ENCODE measurements at regions not wholly inside any gene's neighbourhood (a gene's known extent, or its start where the extent isn't known, plus 50 kb on each side); places are given as distances from the start of the nearest gene placed in this dataset.

DNA sequence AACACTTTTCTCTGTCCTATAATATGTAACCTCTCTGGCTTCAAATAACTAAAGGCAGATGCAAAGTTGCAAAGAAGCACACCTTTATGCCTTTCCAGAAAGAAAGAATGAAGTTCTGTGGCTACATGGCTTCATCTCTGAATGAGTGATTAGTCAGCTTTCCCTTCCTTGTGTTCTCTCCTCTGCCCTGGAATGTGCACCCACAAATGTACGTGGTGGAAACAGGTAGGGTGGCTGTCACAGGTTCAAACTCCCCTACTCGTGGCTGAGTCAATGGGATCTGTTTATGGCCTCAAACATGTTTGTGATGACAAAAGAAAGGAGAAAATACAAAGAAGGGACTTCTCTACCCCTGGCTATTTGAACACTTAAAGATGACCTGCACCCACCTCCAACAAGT, 55.5 kb upstream of the ACVR2A start:
- H3K4me3 ChIP-seq (replicated peaks in 1 of 4; ENCODE audit: control extremely low read depth in 1 of 4, insufficient read depth in 1 of 4, low read depth in 3 of 4, low read length in 4 of 4) = no peak overlapping the region
- H3K36me3 ChIP-seq (ENCODE audit: control insufficient read depth, insufficient read depth, low read length) = no peaks in the 10 kb centered on the region
- H3K4me2 ChIP-seq (ENCODE audit: extremely low read depth, insufficient read depth, low read length) = no peak overlapping the region
- no peaks in the 10 kb centered on the region for H3K9me3 ChIP-seq (ENCODE audit: control insufficient read depth, insufficient read depth, low read depth, low read length)
- H3K79me2 ChIP-seq (ENCODE audit: control insufficient read depth, insufficient read depth, low read length) = no peaks in the 10 kb centered on the region
- H2AFZ ChIP-seq (ENCODE audit: low read length) = no peak overlapping the region
- H3K27me3 ChIP-seq (ENCODE audit: control insufficient read depth, insufficient read depth, low read length) = no peaks in the 10 kb centered on the region
- H4K20me1 ChIP-seq (ENCODE audit: control insufficient read depth, extremely low read depth, insufficient read depth, low read length) = no peaks in the 10 kb centered on the region
- no peak for DNase-seq (ENCODE audit: low read depth in 2 of 2)
- TF ChIP-seq EZH2 (IDR thresholded peaks at IDR 0.05; ENCODE audit: low read length, missing control alignments) = no peak
- TF ChIP-seq, protein P1, sequence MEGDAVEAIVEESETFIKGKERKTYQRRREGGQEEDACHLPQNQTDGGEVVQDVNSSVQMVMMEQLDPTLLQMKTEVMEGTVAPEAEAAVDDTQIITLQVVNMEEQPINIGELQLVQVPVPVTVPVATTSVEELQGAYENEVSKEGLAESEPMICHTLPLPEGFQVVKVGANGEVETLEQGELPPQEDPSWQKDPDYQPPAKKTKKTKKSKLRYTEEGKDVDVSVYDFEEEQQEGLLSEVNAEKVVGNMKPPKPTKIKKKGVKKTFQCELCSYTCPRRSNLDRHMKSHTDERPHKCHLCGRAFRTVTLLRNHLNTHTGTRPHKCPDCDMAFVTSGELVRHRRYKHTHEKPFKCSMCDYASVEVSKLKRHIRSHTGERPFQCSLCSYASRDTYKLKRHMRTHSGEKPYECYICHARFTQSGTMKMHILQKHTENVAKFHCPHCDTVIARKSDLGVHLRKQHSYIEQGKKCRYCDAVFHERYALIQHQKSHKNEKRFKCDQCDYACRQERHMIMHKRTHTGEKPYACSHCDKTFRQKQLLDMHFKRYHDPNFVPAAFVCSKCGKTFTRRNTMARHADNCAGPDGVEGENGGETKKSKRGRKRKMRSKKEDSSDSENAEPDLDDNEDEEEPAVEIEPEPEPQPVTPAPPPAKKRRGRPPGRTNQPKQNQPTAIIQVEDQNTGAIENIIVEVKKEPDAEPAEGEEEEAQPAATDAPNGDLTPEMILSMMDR (conservative IDR thresholded peaks at IDR 0.05 in 1 of 2, IDR thresholded peaks at IDR 0.05 in 1 of 2; ENCODE audit: low read depth in 1 of 2, low read length in 2 of 2) = no peak
- H3K4me1 ChIP-seq (ENCODE audit: control insufficient read depth, extremely low read depth, insufficient read depth, low read length) = no peaks in the 10 kb centered on the region
- H3K27ac ChIP-seq (ENCODE audit: insufficient read depth, low read length) = no peak overlapping the region
- H3K9ac ChIP-seq (ENCODE audit: insufficient read depth, low read length) = no peak overlapping the region

DNA sequence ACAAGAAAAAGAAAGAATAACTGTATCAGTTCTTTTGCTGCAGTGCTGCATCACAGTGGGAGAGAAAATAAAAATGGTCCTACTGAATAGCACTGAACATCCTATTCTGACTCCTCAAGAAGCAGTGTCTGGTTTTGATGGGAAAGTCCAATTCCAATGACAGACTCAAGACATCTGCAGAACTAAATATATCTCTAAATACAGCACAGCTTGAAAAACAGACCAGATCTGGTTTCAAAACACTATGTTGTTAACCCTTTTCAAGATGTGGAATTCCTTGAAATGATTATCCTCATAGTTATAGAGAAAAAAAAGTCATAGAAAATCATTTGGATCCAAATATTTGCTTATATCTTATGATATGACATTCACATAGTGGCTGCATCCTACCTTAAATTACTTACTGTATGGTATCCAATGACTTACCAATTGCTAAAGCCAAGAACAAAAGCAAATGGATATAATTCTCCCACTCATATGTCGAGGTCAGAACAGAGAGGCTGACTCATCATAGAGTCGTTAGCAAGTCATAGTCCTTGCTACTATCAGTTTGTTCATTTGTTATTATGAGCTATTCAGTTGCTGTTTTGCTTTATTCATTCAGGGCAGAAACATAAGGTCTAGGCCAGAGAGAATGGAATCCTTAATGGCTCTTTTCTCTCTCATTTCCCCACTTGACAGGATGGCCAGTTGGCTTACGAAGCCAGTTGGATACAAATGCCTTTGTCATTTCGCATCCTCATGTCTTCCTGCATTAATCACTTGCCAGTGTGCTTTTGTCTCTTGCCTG, 62.5 kb upstream of the ACVR2A start:
- no peaks in the 10 kb centered on the region for H3K4me1 ChIP-seq (ENCODE audit: control insufficient read depth, extremely low read depth, insufficient read depth, low read length)
- no peak for TF ChIP-seq EZH2 (IDR thresholded peaks at IDR 0.05; ENCODE audit: low read length, missing control alignments)
- TF ChIP-seq, protein P1 (conservative IDR thresholded peaks at IDR 0.05 in 1 of 2, IDR thresholded peaks at IDR 0.05 in 1 of 2; ENCODE audit: low read depth in 1 of 2, low read length in 2 of 2) = no peak
- no peak overlapping the region for H3K4me2 ChIP-seq (ENCODE audit: extremely low read depth, insufficient read depth, low read length)
- no peak overlapping the region for H2AFZ ChIP-seq (ENCODE audit: low read length)
- H3K27ac ChIP-seq (ENCODE audit: insufficient read depth, low read length) = no peak overlapping the region
- DNase-seq (ENCODE audit: low read depth in 2 of 2) = peak; percentile 68 to 92
- no peaks in the 10 kb centered on the region for H4K20me1 ChIP-seq (ENCODE audit: control insufficient read depth, extremely low read depth, insufficient read depth, low read length)
- no peaks in the 10 kb centered on the region for H3K79me2 ChIP-seq (ENCODE audit: control insufficient read depth, insufficient read depth, low read length)
- no peaks in the 10 kb centered on the region for H3K36me3 ChIP-seq (ENCODE audit: control insufficient read depth, insufficient read depth, low read length)
- no peaks in the 10 kb centered on the region for H3K27me3 ChIP-seq (ENCODE audit: control insufficient read depth, insufficient read depth, low read length)
- H3K4me3 ChIP-seq (replicated peaks in 1 of 4; ENCODE audit: control extremely low read depth in 1 of 4, insufficient read depth in 1 of 4, low read depth in 3 of 4, low read length in 4 of 4) = no peak overlapping the region
- no peak overlapping the region for H3K9ac ChIP-seq (ENCODE audit: insufficient read depth, low read length)
- no peaks in the 10 kb centered on the region for H3K9me3 ChIP-seq (ENCODE audit: control insufficient read depth, insufficient read depth, low read depth, low read length)

DNA sequence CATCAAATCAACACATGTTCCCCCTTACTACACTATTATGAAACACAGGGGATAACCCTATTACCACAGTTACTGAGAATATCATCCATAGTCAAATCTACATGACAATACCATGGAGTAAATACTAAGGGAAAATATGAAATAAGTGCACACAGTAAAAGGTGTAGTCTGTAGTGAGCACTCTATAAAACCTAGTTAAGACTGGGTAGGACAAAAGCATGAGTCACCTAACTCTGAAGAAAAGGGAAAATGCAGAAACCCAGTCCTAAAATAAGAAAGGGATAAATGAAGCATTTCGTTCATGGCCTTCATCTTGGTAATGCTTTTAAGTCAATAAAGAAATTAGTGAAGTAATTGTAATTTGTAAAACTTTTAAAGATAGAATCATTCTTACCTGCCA, 65.4 kb upstream of the ACVR2A start:
- H2AFZ ChIP-seq (ENCODE audit: low read length) = no peak overlapping the region
- no peak overlapping the region for H3K4me2 ChIP-seq (ENCODE audit: extremely low read depth, insufficient read depth, low read length)
- H3K27me3 ChIP-seq (ENCODE audit: control insufficient read depth, insufficient read depth, low read length) = no peaks in the 10 kb centered on the region
- DNase-seq (ENCODE audit: low read depth in 2 of 2) = no peak
- H4K20me1 ChIP-seq (ENCODE audit: control insufficient read depth, extremely low read depth, insufficient read depth, low read length) = no peaks in the 10 kb centered on the region
- no peak overlapping the region for H3K27ac ChIP-seq (ENCODE audit: insufficient read depth, low read length)
- no peaks in the 10 kb centered on the region for H3K4me1 ChIP-seq (ENCODE audit: control insufficient read depth, extremely low read depth, insufficient read depth, low read length)
- H3K9me3 ChIP-seq (ENCODE audit: control insufficient read depth, insufficient read depth, low read depth, low read length) = no peaks in the 10 kb centered on the region
- no peak overlapping the region for H3K9ac ChIP-seq (ENCODE audit: insufficient read depth, low read length)
- H3K4me3 ChIP-seq (replicated peaks in 1 of 4; ENCODE audit: control extremely low read depth in 1 of 4, insufficient read depth in 1 of 4, low read depth in 3 of 4, low read length in 4 of 4) = no peak overlapping the region
- no peaks in the 10 kb centered on the region for H3K79me2 ChIP-seq (ENCODE audit: control insufficient read depth, insufficient read depth, low read length)
- TF ChIP-seq, protein P1 (conservative IDR thresholded peaks at IDR 0.05 in 1 of 2, IDR thresholded peaks at IDR 0.05 in 1 of 2; ENCODE audit: low read depth in 1 of 2, low read length in 2 of 2) = no peak
- no peak for TF ChIP-seq EZH2 (IDR thresholded peaks at IDR 0.05; ENCODE audit: low read length, missing control alignments)
- no peaks in the 10 kb centered on the region for H3K36me3 ChIP-seq (ENCODE audit: control insufficient read depth, insufficient read depth, low read length)

Data from fibroblast of lung (primary cell).